ENCODE measurements at regions not wholly inside any gene's neighbourhood (a gene's known extent, or its start where the extent isn't known, plus 50 kb on each side); places are given as distances from the start of the nearest gene placed in this dataset.
A peak's percentile ranks its signal among the peaks of the same experiment; 100 is the strongest.

DNA sequence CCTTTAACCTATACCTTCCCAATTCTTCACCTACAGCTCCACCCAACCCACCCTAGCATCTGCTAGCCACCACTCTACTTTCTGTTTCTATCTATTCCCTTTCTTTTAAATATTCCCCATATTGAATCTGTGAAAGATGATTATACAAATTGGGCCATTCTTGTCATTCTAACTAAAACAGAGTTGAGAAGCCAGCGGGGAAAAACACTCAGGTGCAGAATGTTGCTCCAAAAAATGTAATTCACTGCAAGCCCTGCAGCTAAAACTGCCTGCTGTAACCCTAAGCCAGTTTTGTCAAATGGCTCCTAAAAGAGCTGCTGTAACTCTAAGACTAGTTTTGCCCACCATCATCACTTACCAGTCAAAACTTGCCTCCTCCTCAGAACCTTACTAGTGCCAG is 1468.6 kb upstream of the MIR17HG start:
- DNase-seq (ENCODE audit: low read depth, low spot score), result no peak

DNA sequence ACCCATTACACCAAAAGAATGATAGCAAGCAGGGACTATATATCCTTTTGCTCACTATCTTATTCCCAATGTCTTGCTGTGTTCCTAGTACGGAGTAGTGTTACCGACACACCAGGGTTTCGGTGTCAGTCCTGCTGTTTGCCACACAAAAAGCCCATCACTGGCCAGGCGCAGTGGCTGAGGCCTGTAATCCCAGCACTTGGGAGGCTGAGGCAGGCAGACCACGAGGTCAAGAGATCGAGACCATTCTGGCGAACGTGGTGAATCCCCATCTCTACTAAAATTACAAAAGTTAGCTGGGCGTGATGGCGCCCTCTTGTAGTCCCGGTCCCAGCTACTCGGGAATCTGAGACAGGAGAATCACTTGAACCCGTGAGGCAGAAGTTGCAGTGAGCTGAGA is 1467.3 kb upstream of the MIR17HG start:
- no peak for DNase-seq (ENCODE audit: low read depth, low spot score)

DNA sequence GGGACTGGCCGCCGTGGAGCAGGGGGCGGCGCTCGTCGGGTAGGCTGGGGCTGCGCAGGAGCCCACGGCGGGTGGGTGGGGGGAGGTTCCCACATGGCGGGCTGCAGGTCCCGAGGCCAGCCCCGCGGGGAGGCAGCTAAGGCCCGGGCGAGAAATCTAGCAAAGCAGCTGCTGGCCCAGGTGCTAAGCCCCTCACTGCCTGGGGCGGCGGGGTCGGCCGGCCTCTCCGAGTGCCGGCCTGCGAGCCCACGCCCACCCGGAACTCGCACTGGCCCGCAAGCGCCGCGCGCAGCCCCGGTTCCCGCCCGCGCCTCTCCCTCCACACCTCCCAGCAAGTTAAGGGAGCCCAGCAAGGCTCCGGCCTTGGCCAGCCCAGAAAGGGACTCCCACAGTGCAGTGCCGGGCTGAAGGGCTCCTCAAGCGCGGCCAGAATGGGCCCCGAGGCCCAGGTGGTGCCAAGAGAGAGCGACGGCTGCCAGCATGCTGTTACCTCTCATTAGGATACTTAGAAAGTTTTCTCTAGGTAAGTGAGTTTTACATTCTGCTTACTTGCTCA is 1463.5 kb upstream of the MIR17HG start:
- no peak for DNase-seq (ENCODE audit: low read depth, low spot score)

DNA sequence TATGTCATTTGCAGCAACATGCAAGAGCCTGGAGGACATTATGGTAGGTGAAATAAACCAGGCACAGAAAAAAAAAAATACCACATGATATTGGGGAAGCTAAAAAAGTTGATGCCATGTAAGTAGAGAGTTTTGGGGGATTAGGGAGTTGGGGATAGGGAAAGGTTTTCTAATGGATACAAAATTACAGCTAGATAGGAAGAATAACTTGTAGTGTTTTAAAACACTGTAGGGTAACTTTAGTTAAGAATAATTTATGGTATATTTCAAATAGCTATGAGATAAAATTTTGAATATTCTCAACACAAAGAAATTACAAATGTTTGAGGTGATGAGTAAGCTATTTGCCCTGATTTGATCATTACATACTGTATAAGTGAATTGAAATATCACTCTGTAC is 1456.7 kb upstream of the MIR17HG start:
- no peak for DNase-seq (ENCODE audit: low read depth, low spot score)

DNA sequence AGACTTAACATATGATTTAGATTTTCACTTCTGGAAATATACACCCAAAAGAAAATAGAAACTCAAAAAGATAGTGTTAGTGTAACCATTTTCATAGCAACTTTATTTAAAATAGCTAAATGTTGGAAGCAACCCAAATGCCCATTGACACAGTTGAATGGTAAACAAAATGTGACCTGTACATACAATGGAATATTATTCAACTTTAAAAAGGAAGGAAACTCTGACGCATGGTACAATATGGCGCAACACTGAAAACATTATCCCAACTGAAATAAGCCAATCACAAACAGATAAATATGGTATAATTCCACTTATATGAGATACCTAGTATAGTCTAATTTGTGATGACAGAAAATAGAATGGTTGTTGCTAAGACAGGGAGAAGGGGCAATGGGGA is 1456.1 kb upstream of the MIR17HG start:
- no peak for DNase-seq (ENCODE audit: low read depth, low spot score)

DNA sequence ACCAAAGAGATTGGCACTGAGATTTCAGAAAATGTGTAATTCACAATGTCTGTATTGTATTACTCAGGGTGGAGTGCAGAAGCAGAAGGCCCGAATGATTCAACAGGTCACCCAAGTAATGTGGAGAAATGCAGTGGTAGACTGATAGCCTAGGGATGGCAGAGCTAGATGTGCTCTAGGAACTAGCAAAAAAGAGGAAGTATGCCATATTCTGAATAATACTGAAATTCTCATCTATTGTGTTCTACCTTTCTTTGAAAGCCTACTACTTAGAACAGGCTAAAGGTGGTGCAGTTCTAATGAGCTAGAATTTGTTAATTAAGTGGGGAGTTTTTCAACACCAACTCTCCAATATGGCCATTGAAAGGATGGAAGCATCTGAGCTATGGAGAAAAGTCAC is 1449.8 kb upstream of the MIR17HG start:
- no peak for DNase-seq (ENCODE audit: low read depth, low spot score)

DNA sequence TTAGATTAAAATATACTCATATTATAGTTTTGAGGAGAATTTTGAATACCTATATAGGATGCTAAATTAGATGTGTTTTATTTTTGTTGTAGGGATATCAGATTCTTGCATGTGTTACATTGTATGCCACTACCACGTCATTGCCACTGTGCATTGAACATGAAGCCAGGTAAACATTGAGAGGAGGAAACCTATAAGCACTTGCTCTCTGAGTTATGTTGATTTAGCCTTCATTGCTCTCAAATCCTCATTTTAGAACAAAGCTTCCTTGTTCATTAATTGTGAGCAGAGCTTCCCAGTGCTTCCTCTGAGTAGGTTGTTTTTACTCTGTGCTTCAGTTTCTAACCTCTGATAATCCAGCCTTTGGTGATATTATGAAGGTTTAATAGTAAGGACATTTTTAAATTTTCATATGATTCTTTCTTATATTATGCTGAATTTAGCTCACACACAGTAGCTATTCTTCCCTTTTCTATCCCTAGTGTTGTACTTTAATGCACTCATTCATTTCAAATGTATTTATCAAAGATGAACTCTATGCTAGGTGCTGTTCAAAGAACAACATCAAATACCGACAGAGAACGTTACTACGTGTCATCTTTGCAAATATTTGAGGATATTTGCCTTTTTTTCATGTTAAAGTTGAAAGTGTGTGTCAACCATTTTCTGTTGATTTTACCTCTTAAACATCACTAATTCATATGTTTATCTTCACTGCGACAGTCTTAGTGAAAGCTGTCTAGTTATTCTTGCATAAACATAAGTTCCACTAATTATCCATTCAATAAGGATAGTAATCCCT is 1448.0 kb upstream of the MIR17HG start:
- DNase-seq (ENCODE audit: low read depth, low spot score), result no peak

DNA sequence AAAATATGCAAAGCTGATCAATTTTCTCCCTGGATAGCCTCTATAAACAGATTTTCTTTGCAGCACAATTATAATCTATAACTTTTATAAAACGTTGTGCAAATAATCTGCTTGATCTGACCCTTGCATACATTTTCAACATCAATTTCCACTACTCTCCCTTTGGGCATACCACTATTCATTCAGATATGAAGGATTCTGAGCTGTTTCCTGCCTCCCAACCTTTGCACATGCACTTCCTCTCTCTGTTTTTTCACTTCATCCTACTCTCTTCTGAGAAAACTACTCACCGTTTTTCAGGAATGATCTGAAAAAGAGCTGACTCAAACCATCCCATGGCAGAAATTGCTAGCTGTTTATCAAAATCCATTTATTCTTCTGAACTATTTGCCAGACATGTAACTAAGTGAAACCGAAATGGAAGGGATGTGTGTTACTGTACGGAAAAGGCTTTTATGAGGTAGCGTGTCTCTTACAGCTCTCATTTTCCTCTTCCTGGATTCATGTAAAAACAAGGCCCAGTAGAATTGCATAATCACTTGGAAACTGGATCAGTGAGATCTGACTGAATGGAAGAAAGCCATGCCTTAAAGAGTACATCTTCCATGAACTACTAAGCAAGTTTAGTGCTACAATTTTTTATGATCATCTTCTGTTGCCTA is 1447.3 kb upstream of the MIR17HG start:
- no peak for DNase-seq (ENCODE audit: low read depth, low spot score)

DNA sequence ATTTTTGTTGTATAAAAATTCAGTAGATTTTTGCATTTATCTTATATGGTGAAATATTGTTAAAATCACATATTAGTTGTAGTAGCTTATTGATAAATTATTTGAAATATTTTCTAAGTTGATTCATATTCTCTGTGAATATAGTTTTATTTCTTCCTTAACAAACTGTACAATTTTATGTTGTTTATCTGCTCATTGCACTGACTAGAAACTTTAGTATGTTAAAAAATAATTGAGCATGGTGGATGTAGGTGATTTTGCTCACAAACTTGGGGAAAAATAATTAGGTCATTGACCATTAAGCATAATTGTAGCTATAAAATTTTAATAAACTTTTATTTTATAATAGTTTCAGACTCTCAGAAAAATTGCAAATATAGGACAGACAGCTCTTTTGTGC is 1445.3 kb upstream of the MIR17HG start:
- no peak for DNase-seq (ENCODE audit: low read depth, low spot score)

DNA sequence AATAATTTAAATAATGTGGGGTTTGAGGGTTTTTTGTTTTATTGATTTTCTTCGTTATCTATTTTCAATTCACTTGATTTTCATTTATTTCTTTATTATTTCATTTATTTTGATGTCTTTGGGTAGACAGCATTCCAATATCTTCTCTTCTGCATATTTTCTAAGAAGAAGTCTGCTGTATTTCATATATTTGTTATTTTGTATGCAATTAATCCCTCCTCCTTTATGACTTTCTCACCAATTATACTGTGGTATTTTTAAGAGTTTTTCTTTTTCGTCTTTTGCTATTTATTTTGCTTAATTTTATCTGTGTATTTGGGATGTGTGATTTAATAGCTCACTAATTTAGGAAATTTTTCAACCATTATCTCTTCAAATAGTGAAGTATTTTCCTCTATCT is 1444.4 kb upstream of the MIR17HG start:
- no peak for DNase-seq (ENCODE audit: low read depth, low spot score)

DNA sequence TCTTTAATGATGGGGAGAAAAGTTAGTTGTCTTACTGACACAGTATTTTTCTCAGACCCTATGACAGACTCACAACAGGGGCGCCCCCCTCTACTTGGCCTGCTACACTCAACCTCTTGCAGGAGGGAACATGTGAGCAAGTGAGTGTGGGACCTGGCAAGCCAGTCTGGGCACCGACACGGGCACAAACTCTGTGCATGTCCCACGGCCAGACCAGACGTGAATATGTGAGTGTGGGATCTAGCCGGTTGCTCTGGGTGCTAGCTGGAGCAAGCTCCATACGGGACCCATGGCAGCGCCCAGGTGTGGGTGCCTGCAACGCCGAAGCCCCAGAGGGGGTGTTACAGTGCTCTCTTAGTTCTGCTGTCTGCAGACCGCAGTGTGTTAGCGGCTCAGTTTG is 1437.3 kb upstream of the MIR17HG start:
- DNase-seq (ENCODE audit: low read depth, low spot score), result no peak

DNA sequence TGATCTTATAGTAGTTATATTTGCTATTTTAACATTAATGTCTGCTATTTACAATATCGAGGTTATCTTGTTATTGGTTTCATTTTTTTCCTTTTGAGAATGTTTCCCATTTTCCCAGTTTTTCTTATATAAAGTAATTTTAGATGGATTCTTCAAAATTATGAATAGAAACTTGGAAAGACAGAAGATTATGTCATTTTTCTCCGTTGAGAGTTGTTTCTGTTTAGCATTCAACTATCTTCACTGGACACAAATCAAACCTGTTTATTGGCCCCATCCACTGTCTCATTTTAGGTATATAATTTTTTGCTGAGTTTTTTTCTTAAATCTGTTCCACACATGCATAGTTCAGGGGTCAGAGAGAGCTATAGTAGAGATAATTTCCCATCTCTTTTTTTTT is 1430.9 kb upstream of the MIR17HG start:
- DNase-seq (ENCODE audit: low read depth, low spot score), result no peak

DNA sequence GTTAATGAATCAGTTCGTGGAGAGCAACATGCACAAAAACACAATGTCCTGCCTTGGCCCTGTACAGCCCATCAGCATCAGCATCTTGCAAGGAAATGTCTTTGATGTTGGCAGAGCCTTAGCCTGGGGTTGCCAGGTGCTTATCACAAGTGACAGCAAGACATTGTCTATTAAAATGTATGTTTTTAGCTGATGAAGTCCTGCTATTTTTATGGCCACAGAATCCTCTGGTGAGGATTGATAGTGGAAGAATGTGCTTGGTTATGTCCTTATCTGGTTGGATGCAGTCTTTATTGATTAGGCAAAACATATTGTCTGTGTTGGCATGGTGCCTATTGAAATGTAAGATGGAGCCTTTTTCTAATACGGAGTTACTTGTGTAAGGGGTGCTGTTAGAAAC is 1427.0 kb upstream of the MIR17HG start:
- no peak for DNase-seq (ENCODE audit: low read depth, low spot score)

DNA sequence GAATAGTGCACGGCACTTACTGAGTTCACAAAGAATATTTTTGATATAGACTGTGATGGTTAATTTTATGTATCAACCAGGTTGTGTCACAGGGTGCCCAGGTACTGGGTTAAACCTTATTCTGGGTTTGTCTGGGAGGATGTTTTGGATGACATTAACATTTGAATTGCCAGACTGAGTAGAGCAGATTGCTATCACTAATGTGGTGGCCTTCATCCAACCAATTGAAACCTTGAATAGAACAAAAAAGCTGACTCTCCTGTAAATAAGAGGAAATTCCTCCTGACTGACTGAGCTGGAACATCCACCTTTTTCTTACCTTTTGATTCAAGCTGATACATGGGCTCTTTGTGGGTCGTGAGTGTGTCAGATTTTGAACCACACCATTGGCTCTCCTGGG is 1424.4 kb upstream of the MIR17HG start:
- peak; percentile 5 for DNase-seq (ENCODE audit: low read depth, low spot score)

DNA sequence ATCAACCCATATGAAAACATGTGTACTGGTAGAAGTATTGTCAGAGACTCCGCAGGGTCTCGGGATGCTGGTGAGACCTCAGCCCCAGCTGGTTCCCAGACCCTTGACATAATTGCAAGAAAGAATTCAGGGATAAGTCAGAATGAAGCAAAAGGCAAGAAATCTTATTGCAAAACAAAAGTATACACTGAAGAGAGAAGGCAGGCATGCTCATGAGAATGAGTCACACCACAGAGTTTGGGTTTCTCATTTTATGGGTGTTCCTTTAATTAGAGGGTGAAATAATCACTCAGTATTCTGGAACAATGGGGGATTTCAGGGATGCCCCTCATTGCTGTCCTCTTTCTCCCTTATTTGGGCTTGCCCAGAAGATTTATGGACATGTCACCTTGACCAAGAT is 1423.8 kb upstream of the MIR17HG start:
- DNase-seq (ENCODE audit: low read depth, low spot score), result no peak

DNA sequence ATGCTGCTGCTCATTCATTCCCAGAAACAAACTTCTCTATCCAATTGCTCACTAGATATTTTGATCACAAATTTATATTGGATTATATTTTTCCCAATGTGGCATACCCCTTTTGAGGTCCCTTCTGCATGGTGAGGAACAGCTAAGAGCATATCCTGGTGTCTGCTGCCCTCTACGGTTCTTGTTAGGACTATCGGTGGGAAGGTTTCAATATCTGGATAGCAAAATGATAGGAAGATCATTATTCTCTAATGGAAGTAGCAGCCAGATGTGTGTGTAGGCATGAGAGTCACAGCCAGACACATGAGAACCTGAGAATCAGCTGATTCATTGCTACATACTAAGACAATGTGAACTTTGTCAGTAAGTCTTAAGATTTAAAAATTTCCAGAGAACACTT is 1422.4 kb upstream of the MIR17HG start:
- peak; percentile 7 for DNase-seq (ENCODE audit: low read depth, low spot score)

DNA sequence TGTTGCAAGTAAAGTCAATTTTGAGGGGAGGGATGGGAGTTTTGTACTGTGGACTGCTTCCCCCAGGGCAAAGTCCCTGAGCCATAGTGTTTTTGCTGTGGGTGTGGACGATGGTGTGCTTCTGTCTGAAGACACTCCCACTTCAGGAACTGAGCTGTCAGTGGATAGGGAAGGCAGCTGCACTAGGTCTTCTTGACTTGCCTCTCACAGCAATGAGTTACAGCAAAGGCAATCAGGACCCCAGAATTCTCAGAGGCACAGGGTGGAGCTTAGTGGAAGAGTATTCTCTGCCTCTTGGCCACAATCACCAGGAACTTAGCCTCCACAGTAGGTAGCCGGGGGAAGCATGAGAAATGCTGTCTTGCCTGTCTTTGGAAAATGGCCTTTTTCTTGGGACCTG is 1416.6 kb upstream of the MIR17HG start:
- no peak for DNase-seq (ENCODE audit: low read depth, low spot score)

DNA sequence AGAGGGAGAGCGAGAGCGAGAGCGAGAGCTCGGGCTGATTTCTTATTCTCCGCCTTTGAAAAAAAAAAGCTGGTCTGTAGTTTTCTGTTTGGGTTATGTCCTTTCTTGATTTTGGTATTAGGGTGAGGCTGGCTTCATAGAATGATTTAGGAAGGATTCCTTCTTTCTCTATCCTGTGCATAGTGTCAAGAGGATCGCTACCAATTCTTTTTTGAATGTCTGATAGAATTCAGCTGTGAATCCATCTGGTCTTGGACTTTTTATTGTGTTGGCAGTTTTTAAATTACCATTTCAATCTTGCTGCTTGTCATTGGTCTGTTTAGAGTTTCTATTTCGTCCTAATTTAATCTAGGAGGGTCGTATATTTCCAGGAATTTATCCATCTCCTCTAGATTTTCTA is 1414.6 kb upstream of the MIR17HG start:
- no peak for DNase-seq (ENCODE audit: low read depth, low spot score)

DNA sequence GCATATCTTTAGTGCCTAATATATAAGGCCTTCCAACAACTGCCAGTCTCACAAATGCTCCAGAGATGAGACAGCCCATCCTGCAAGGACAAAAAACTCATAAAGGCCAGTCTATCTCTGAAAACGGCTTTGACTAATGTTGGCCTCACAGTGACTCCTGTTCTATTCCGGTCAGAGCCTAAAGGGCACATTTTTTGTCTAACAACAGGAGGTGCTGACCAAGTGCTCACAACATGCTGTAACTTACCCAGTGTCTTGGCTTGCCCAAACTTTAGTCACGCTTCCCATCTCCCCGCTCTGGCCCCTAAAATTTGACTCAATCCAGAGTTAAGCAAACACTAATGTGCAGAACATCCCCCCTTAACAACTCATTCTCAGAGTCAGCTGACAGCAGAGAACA is 1411.2 kb upstream of the MIR17HG start:
- no peak for DNase-seq (ENCODE audit: low read depth, low spot score)

DNA sequence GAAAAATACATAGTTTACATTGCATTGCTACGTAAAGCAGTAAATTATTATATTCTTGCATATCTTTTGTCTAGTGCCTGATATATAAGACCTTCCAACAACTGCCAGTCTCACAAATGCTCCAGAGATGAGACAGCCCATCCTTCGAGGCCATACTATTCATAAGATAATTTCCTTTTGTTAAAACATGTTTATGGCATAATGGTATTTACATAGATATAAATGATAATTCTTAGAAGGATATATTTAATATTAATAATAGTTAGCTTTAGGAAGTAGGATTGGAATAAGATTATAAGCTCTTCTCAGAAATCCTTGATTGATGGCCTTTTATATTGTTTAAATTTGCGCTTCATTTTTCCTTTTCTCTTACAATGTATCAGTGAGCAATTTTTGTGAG is 1410.1 kb upstream of the MIR17HG start:
- DNase-seq (ENCODE audit: low read depth, low spot score), result no peak

DNA sequence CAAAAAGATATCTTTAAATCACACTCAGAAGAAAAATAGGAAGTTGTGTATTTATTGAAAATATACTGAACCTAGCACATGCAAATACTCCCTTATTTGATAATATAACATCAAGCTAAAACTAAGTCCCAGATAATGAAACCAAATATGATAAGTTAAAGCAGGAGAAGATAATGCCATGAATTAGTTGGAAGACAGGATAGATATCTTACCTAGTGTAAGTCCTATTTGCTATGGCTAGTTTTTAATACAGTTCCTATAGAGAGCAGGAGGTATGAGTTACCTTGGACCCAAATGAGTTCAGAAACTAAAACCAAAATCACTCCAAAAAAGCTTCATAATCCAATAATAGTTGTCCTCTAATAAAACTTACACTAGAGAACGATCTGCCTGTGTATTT is 1407.1 kb upstream of the MIR17HG start:
- no peak for DNase-seq (ENCODE audit: low read depth, low spot score)

DNA sequence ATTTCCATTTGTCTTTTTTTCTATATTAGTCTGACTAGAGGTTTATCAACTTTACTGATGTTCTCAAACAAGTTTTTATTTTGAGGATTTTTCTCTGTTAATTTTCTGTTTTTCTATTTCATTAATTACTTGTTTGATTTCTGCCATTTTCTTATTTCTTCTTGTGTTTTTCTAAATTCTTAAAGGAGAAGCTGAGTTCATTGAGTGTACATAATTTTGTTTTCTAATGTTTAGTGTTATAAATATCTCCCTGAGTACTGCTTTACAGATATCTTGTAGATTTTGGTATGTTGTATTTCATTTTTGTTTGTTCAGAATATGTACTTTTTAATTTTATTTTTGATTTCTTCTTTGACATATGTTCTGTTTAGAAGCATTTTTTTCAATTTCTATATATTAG is 1404.3 kb upstream of the MIR17HG start:
- DNase-seq (ENCODE audit: low read depth, low spot score), result no peak

DNA sequence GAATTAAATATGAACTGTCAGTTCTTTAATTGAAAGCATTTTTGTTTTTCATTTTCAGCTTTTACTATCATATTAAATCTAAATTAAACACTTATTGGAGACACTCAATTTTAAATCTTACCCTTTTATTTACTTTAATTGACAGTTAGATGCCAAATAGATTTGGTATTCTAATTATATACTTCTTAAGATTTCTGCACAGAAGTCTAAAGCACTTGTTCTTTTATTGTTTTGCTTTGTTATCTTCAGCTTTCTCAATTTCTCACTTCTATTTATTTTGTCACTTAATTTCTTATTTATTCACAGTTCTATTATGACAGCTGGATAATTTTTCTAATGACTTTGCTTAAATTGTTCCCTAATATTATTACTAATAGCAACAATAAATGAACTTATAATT is 1397.3 kb upstream of the MIR17HG start:
- DNase-seq (ENCODE audit: low read depth, low spot score), result no peak
